ENCODE measurements at regions not wholly inside any gene's neighbourhood (a gene's known extent, or its start where the extent isn't known, plus 50 kb on each side); places are given as distances from the start of the nearest gene placed in this dataset.

- TF ChIP-seq, protein P1, sequence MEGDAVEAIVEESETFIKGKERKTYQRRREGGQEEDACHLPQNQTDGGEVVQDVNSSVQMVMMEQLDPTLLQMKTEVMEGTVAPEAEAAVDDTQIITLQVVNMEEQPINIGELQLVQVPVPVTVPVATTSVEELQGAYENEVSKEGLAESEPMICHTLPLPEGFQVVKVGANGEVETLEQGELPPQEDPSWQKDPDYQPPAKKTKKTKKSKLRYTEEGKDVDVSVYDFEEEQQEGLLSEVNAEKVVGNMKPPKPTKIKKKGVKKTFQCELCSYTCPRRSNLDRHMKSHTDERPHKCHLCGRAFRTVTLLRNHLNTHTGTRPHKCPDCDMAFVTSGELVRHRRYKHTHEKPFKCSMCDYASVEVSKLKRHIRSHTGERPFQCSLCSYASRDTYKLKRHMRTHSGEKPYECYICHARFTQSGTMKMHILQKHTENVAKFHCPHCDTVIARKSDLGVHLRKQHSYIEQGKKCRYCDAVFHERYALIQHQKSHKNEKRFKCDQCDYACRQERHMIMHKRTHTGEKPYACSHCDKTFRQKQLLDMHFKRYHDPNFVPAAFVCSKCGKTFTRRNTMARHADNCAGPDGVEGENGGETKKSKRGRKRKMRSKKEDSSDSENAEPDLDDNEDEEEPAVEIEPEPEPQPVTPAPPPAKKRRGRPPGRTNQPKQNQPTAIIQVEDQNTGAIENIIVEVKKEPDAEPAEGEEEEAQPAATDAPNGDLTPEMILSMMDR (IDR thresholded peaks at IDR 0.05) = no peak
- TF ChIP-seq EZH2 (IDR thresholded peaks at IDR 0.05) (no peak), EZH2phosphoT487 (IDR thresholded peaks at IDR 0.05) (no peak)
These were observed 102.4 kb upstream of the SPTLC3 start for GRCh38 chr20:12906361-12906760.
